Fibroblast of lung (primary cell): ENCODE measurements at regions not wholly inside any gene's neighbourhood (a gene's known extent, or its start where the extent isn't known, plus 50 kb on each side); places are given as distances from the start of the nearest gene placed in this dataset.

ENCODE experiments used
- EZH2 ChIP-seq: IDR thresholded peaks from 2 replicates; pipeline ENCODE4 v1.5.1; 2012; ENCODE audit warnings: low read length, control low read depth, mild to moderate bottlenecking; ENCODE audit errors: missing control alignments
- TF ChIP-seq, protein P1 (sequence below), 2 donors: IDR thresholded peaks in 1 of 2; conservative IDR thresholded peaks in 1 of 2; 1 replicate in 1 of 2; 2 replicates in 1 of 2; pipeline ENCODE4 v1.5.1; 2011 to 2012; ENCODE audit warnings: low read length in 2 of 2, control low read depth in 1 of 2, inconsistent platforms in 1 of 2, low read depth in 1 of 2, mild to moderate bottlenecking in 1 of 2

GRCh38 chr20:57899554-57899953, 189.7 kb upstream of the PMEPA1 start:
- TF ChIP-seq, protein P1, sequence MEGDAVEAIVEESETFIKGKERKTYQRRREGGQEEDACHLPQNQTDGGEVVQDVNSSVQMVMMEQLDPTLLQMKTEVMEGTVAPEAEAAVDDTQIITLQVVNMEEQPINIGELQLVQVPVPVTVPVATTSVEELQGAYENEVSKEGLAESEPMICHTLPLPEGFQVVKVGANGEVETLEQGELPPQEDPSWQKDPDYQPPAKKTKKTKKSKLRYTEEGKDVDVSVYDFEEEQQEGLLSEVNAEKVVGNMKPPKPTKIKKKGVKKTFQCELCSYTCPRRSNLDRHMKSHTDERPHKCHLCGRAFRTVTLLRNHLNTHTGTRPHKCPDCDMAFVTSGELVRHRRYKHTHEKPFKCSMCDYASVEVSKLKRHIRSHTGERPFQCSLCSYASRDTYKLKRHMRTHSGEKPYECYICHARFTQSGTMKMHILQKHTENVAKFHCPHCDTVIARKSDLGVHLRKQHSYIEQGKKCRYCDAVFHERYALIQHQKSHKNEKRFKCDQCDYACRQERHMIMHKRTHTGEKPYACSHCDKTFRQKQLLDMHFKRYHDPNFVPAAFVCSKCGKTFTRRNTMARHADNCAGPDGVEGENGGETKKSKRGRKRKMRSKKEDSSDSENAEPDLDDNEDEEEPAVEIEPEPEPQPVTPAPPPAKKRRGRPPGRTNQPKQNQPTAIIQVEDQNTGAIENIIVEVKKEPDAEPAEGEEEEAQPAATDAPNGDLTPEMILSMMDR (conservative IDR thresholded peaks at IDR 0.05 in 1 of 2, IDR thresholded peaks at IDR 0.05 in 1 of 2; ENCODE audit: low read depth in 1 of 2, low read length in 2 of 2): no peak
- no peak for TF ChIP-seq EZH2
